HG03565 (cell line): ENCODE measurements at regions not wholly inside any gene's neighbourhood (a gene's known extent, or its start where the extent isn't known, plus 50 kb on each side); places are given as distances from the start of the nearest gene placed in this dataset.

Experiments
- ATAC-seq: cut with Tn5 transposase; IDR thresholded peaks from one replicate; pipeline ENCODE4 v1.9.1; 2021; ENCODE audit warnings: mild to moderate bottlenecking, moderate library complexity; ENCODE audit not compliant: unreplicated experiment

DNA sequence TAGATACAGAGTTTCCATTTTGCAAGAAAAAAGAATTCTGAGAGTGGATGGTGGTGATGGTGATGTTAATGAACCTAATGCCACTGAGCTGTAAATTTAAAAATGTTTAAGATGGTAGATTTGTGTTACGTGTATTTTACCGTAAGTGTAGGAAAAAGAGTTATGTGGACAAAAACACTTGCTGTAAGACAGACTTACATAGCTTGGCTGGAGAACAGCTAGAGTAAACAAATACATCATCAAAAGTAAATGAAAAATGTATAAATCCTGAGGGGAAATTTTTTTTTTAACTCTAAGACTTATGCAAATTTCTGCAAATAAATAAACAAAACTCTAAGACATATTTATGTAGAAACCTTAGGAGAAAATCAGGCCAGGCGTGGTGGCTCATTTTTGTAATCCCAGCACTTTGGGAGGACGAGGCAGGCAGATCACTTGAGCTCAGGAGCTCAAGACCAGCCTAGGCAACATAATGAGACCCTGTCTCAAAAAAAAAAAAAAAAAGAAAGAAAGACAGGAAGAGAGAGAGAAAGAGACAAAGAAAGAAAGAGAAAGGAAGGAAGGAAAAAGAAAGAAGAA, 66.2 kb upstream of the CDK13 start:
- ATAC-seq = no peak

- ATAC-seq = no peak
These were observed 61.7 kb upstream of the CDK13 start for GRCh38 chr7:39888171-39888853.

DNA sequence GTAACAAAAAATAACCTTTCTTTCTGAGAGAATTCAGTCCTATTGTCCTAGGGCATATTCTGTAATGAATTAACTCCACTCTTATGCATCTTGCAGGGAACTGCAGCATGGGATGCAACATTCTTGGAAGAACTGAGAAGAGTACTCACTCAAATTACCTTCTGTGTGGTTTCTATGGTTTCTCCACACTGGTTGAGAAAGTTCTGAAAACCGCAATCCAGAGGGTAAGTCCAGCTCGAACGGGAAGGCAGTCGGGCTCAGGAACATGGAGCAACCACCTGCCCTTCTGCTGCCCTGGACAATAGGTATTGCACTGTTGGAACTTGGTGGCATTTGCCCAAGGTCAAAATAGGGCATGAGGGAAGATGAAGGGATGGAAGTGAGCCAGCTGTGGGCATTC, 59.6 kb upstream of the CDK13 start:
- ATAC-seq = no peak

GRCh38 chr7:39891894-39892293, 58.2 kb upstream of the CDK13 start:
- ATAC-seq = no peak

- no peak for ATAC-seq
These were observed 57.7 kb upstream of the CDK13 start for GRCh38 chr7:39892361-39892760.

DNA sequence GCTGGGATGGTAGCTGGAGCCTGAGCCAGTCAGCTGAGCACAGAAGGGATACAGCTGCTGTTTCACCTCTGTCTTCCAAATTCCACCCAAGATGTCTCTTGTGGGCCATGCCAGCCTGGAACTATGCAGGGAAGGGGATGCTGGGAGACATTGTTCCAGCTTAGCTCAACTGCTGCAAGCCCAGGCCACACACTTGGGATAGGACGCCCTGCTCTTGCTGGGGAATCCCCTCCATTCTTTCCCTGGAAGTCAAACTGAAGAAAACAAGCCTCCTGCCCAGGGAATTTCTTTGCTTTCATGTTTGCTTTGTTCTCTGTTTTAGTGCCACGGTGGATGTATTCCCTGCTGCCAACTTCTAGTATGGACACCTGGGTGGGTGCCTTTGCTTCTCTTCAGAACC, 55.2 kb upstream of the CDK13 start:
- no peak for ATAC-seq

GRCh38 chr7:39896840-39897239, 53.2 kb upstream of the CDK13 start:
- ATAC-seq = no peak

DNA sequence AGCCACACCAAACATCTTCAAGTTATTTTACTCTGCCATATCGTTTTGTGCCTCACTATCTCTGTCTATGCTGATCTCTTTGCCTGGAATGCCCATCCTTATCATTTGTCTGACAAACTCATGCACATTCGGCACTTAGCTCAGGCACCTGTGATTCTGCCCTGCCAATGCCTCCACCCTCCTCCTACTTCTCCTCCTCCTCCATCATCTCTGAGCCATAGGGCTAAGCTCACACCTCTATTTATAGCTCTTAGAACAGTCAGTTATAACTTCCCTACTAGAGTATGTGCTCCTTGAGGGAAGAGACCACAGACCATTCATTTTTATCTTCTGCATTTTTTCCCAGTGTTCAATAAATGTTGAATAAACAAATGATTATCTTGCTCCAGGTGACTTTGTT, 51.2 kb upstream of the CDK13 start:
- ATAC-seq = no peak
